ENCODE measurements at regions not wholly inside any gene's neighbourhood (a gene's known extent, or its start where the extent isn't known, plus 50 kb on each side); places are given as distances from the start of the nearest gene placed in this dataset.

GRCh38 chr10:114735946-114736345 is 77.9 kb upstream of the ABLIM1 start:
- Histone ChIP-seq H3K36me3 (ENCODE audit: control insufficient read depth in 2 of 4, insufficient read depth in 4 of 4, low read length in 3 of 4) (no peaks in the 10 kb centered on the region), H3K23ac (ENCODE audit: insufficient read length) (no peak overlapping the region), H3K9me3 (ENCODE audit: insufficient read depth in 2 of 2, low read depth in 1 of 2, low read length in 1 of 2) (no peaks in the 10 kb centered on the region), H3K27me3 (replicated peaks in 1 of 4; ENCODE audit: control insufficient read depth in 3 of 4, extremely low read depth in 1 of 4, insufficient read depth in 3 of 4, low read length in 3 of 4) (no peaks in the 10 kb centered on the region), H2AK5ac (ENCODE audit: low read depth, low read length) (no peak overlapping the region), H2BK5ac (ENCODE audit: low read depth, low read length) (no peak overlapping the region), H2BK15ac (ENCODE audit: low read length) (no peak overlapping the region), H3K9ac (replicated peaks in 1 of 4; ENCODE audit: extremely low read depth in 1 of 4, low read depth in 3 of 4, low read length in 3 of 4) (no peak overlapping the region), H4K20me1 (replicated peaks in 1 of 2; ENCODE audit: control insufficient read depth in 1 of 2, insufficient read depth in 2 of 2, low read length in 2 of 2) (no peaks in the 10 kb centered on the region), H3K56ac (replicated peaks; ENCODE audit: insufficient read length, low read depth, low read length) (no peak overlapping the region), H4K5ac (ENCODE audit: insufficient read length, low read depth, low read length) (no peak overlapping the region), H2AFZ (ENCODE audit: low read length) (no peak overlapping the region), H3K79me1 (ENCODE audit: low read depth, low read length) (no peaks in the 10 kb centered on the region), H4K8ac (ENCODE audit: extremely low read depth, insufficient read depth, low read length) (no peak overlapping the region), H3K27ac (ENCODE audit: low read depth, low read length) (no peak overlapping the region), H3K79me2 (ENCODE audit: control insufficient read depth in 1 of 2, insufficient read depth in 2 of 2, low read length in 2 of 2) (no peaks in the 10 kb centered on the region), H2BK120ac (replicated peaks; ENCODE audit: low read depth, low read length) (no peak overlapping the region), H3K4ac (replicated peaks; ENCODE audit: insufficient read length, low read depth, low read length) (no peak overlapping the region), H3K14ac (ENCODE audit: insufficient read length) (no peak overlapping the region), H2BK20ac (ENCODE audit: low read length) (no peak overlapping the region), H3K18ac (ENCODE audit: extremely low read depth, low read length) (no peak overlapping the region), H3K23me2 (ENCODE audit: low read depth, low read length) (no peaks in the 10 kb centered on the region), H3K4me1 (replicated peaks in 1 of 4; ENCODE audit: control insufficient read depth in 3 of 4, insufficient read depth in 4 of 4, low read length in 3 of 4) (no peaks in the 10 kb centered on the region), H2BK12ac (ENCODE audit: low read depth, low read length) (no peak overlapping the region), H4K91ac (replicated peaks; ENCODE audit: insufficient read length, low read length) (no peak overlapping the region), H3K4me2 (ENCODE audit: insufficient read depth in 1 of 2, low read depth in 2 of 2, low read length in 2 of 2) (no peak overlapping the region), H3K4me3 (ENCODE audit: extremely low read depth in 1 of 4, insufficient read depth in 2 of 4, low read depth in 3 of 4, low read length in 4 of 4) (no peak overlapping the region)
- ChIA-PET POLR2A (ENCODE audit: partially characterized antibody) (no interaction called here), CTCF (ENCODE audit: partially characterized antibody) (interaction anchor here (1.2 to 1.6 kb wide), 2 partner anchors 13 to 32 kb away, joined by 3 to 4 read pairs; no protein-coding TSS in a partner anchor)
- FAIRE-seq (no peak), DNase-seq (ENCODE audit: low read depth in 1 of 2, low spot score in 2 of 2) (no peak)
- TF ChIP-seq USF2 (IDR thresholded peaks at IDR 0.05; ENCODE audit: low read length), result no peak
- TF ChIP-seq NANOG (IDR thresholded peaks at IDR 0.05; ENCODE audit: insufficient read depth, low read depth, low read length, poor library complexity, severe bottlenecking), result no peak
- no peak for TF ChIP-seq TAF7 (optimal IDR thresholded peaks at IDR 0.05; ENCODE audit: borderline replicate concordance, low read depth, low read length)
- no peak for TF ChIP-seq EGR1 (IDR thresholded peaks at IDR 0.05; ENCODE audit: borderline replicate concordance, low read depth, low read length)
- TF ChIP-seq KDM4A (IDR thresholded peaks at IDR 0.05; ENCODE audit: low read depth, low read length, severe bottlenecking), result no peak
- no peak for TF ChIP-seq MAX (IDR thresholded peaks at IDR 0.05)
- no peak for TF ChIP-seq YY1 (IDR thresholded peaks at IDR 0.05; ENCODE audit: low read depth, low read length)
- no peak for TF ChIP-seq RBBP5 (IDR thresholded peaks at IDR 0.05; ENCODE audit: borderline replicate concordance, low read depth, low read length)
- no peak for TF ChIP-seq EP300 (IDR thresholded peaks at IDR 0.05; ENCODE audit: borderline replicate concordance in 1 of 2, low read depth in 2 of 2, low read length in 2 of 2)
- no peak for TF ChIP-seq POLR2A (IDR thresholded peaks at IDR 0.05; ENCODE audit: control extremely low read depth in 1 of 2, low read depth in 2 of 2, low read length in 2 of 2)
- TF ChIP-seq RFX5 (IDR thresholded peaks at IDR 0.05; ENCODE audit: borderline replicate concordance, low read depth, low read length), result no peak
